ENCODE measurements at regions not wholly inside any gene's neighbourhood (a gene's known extent, or its start where the extent isn't known, plus 50 kb on each side); places are given as distances from the start of the nearest gene placed in this dataset.
A peak's percentile ranks its signal among the peaks of the same experiment; 100 is the strongest.

GRCh38 chr3:72444656-72445223 lies 403.5 kb downstream of the SHQ1 start:
- Histone ChIP-seq H3K36me3 (ENCODE audit: control insufficient read depth in 2 of 4, insufficient read depth in 4 of 4, low read length in 3 of 4) (peaks cover 0 to 10% (median 0%) of the 10 kb centered on the region in 4 experiments; a peak in 1 of 8 replicates), H3K27me3 (replicated peaks in 1 of 4; ENCODE audit: control insufficient read depth in 3 of 4, extremely low read depth in 1 of 4, insufficient read depth in 3 of 4, low read length in 3 of 4) (peaks cover 0 to 13% (median 5%) of the 10 kb centered on the region in 4 experiments; a peak in 5 of 7 replicates), H4K8ac (ENCODE audit: extremely low read depth, insufficient read depth, low read length) (no peak overlapping the region), H3K9me3 (ENCODE audit: insufficient read depth in 2 of 2, low read depth in 1 of 2, low read length in 1 of 2) (no peaks in the 10 kb centered on the region), H2AFZ (ENCODE audit: low read length) (no peak overlapping the region), H2BK20ac (ENCODE audit: low read length) (no peak overlapping the region), H3K23ac (ENCODE audit: insufficient read length) (no peak overlapping the region), H3K27ac (ENCODE audit: low read depth, low read length) (no peak overlapping the region), H3K14ac (ENCODE audit: insufficient read length) (no peak overlapping the region), H2BK12ac (ENCODE audit: low read depth, low read length) (no peak overlapping the region), H3K4me3 (ENCODE audit: extremely low read depth in 1 of 4, insufficient read depth in 2 of 4, low read depth in 3 of 4, low read length in 4 of 4) (peak overlapping the region in 1 of 4 experiments; percentile 83; a peak in 2 of 8 replicates), H3K79me2 (ENCODE audit: control insufficient read depth in 1 of 2, insufficient read depth in 2 of 2, low read length in 2 of 2) (peaks cover 46 to 69% of the 10 kb centered on the region in 2 experiments), H4K5ac (ENCODE audit: insufficient read length, low read depth, low read length) (no peak overlapping the region), H3K4ac (replicated peaks; ENCODE audit: insufficient read length, low read depth, low read length) (no peak overlapping the region), H4K20me1 (replicated peaks in 1 of 2; ENCODE audit: control insufficient read depth in 1 of 2, insufficient read depth in 2 of 2, low read length in 2 of 2) (peaks cover 24 to 31% of the 10 kb centered on the region in 2 experiments), H4K91ac (replicated peaks; ENCODE audit: insufficient read length, low read length) (no peak overlapping the region), H2BK120ac (replicated peaks; ENCODE audit: low read depth, low read length) (no peak overlapping the region), H2AK5ac (ENCODE audit: low read depth, low read length) (no peak overlapping the region), H3K4me1 (replicated peaks in 1 of 4; ENCODE audit: control insufficient read depth in 3 of 4, insufficient read depth in 4 of 4, low read length in 3 of 4) (peaks cover 4 to 9% (median 7%) of the 10 kb centered on the region in 4 experiments; a peak in 6 of 7 replicates), H3K9ac (replicated peaks in 1 of 4; ENCODE audit: extremely low read depth in 1 of 4, low read depth in 3 of 4, low read length in 3 of 4) (no peak overlapping the region), H2BK5ac (ENCODE audit: low read depth, low read length) (no peak overlapping the region), H3K79me1 (ENCODE audit: low read depth, low read length) (peaks cover under 1% of the 10 kb centered on the region; the same call in 1 of the 2 replicates), H3K23me2 (ENCODE audit: low read depth, low read length) (no peaks in the 10 kb centered on the region; the same call in 1 of the 2 replicates), H2BK15ac (ENCODE audit: low read length) (no peak overlapping the region), H3K4me2 (ENCODE audit: insufficient read depth in 1 of 2, low read depth in 2 of 2, low read length in 2 of 2) (peak overlapping the region; percentile 70 to 80; a peak in 3 of 4 replicates), H3K56ac (replicated peaks; ENCODE audit: insufficient read length, low read depth, low read length) (no peak overlapping the region), H3K18ac (ENCODE audit: extremely low read depth, low read length) (no peak overlapping the region)
- DNase-seq (ENCODE audit: low read depth in 1 of 2, low spot score in 2 of 2) (no peak), FAIRE-seq (no peak)
- TF ChIP-seq MAFK (IDR thresholded peaks at IDR 0.05; ENCODE audit: low read depth, low read length) (peak; percentile 71; the same call in 1 of the 2 replicates), SIX5 (IDR thresholded peaks at IDR 0.05; ENCODE audit: low read depth, low read length) (no peak), SAP30 (IDR thresholded peaks at IDR 0.05; ENCODE audit: insufficient read depth, insufficient replicate concordance, low read length) (no peak)
- TF ChIP-seq, protein P1, sequence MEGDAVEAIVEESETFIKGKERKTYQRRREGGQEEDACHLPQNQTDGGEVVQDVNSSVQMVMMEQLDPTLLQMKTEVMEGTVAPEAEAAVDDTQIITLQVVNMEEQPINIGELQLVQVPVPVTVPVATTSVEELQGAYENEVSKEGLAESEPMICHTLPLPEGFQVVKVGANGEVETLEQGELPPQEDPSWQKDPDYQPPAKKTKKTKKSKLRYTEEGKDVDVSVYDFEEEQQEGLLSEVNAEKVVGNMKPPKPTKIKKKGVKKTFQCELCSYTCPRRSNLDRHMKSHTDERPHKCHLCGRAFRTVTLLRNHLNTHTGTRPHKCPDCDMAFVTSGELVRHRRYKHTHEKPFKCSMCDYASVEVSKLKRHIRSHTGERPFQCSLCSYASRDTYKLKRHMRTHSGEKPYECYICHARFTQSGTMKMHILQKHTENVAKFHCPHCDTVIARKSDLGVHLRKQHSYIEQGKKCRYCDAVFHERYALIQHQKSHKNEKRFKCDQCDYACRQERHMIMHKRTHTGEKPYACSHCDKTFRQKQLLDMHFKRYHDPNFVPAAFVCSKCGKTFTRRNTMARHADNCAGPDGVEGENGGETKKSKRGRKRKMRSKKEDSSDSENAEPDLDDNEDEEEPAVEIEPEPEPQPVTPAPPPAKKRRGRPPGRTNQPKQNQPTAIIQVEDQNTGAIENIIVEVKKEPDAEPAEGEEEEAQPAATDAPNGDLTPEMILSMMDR (IDR thresholded peaks at IDR 0.05; ENCODE audit: control extremely low read depth in 1 of 3, insufficient read depth in 1 of 3, low read depth in 1 of 3, low read length in 3 of 3), result no peak
- ChIA-PET POLR2A (ENCODE audit: partially characterized antibody) (no interaction called here), CTCF (ENCODE audit: partially characterized antibody) (no interaction called here)
- 84% methylated on average over 7 of the region's 7 CpGs; no CpG with 5 or more reads in 1 of the 2 experiments for WGBS, 2 experiments (ENCODE audit: extremely low coverage in 1 of 2, insufficient coverage in 1 of 2, insufficient read length in 1 of 2, insufficient replicate concordance in 2 of 2, low coverage in 1 of 2, low lambda C conversion rate in 2 of 2, missing lambda C conversion rate in 1 of 2)

Data from H1 (cell line).